ENCODE measurements at regions not wholly inside any gene's neighbourhood (a gene's known extent, or its start where the extent isn't known, plus 50 kb on each side); places are given as distances from the start of the nearest gene placed in this dataset.

DNA sequence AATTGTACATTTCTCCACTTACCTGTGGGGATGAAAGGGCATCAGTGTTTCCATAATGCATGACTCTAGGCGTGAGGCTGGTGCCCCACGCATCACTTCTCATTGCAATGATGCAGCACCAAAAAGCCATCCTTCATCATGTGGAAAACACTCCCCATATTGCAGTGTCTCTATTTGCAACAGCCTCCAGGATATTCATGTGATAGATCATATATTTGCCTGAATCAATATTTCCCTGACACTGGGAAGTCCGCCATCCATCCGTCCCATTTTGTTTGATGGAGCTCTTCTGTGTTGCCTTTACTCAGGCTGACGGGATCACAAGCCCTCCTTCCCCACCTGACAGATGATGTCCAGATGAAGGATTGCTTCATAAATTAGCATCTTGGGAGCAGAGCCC is 74.5 kb upstream of the CAMK1G start:
- 89% methylated on average over 5 of the region's 5 CpGs for WGBS
- Histone ChIP-seq H3K27me3 (ENCODE audit: control insufficient read depth, insufficient read depth) (no peaks in the 10 kb centered on the region), H3K27ac (ENCODE audit: low read length) (no peak overlapping the region), H3K9me3 (ENCODE audit: control insufficient read depth, low read length) (no peaks in the 10 kb centered on the region), H3K4me3 (ENCODE audit: low read length) (no peak overlapping the region), H3K4me1 (ENCODE audit: control insufficient read depth, insufficient read depth, low read length) (no peaks in the 10 kb centered on the region)
- ATAC-seq, result no peak
- no peak for DNase-seq
- intact Hi-C loops (cut with DNase I), result no loop called here

- 56% methylated on average over 4 of the region's 4 CpGs for WGBS
- ATAC-seq (no peak), DNase-seq (no peak)
- no peaks in the 10 kb centered on the region for H3K9me3 ChIP-seq (ENCODE audit: control insufficient read depth, low read length)
- no peak overlapping the region for H3K27ac ChIP-seq (ENCODE audit: low read length)
- intact Hi-C loops (cut with DNase I), result no loop called here
- H3K27me3 ChIP-seq (ENCODE audit: control insufficient read depth, insufficient read depth), result no peaks in the 10 kb centered on the region
- H3K4me3 ChIP-seq (ENCODE audit: low read length), result no peak overlapping the region
- H3K4me1 ChIP-seq (ENCODE audit: control insufficient read depth, insufficient read depth, low read length), result no peaks in the 10 kb centered on the region
Measured at GRCh38 chr1:209510063-209510462, 73.5 kb upstream of the CAMK1G start.

- WGBS, result 49% methylated on average over 3 of the region's 3 CpGs
- no peak for DNase-seq
- intact Hi-C loops (cut with DNase I), result no loop called here
- no peaks in the 10 kb centered on the region for H3K4me1 ChIP-seq (ENCODE audit: control insufficient read depth, insufficient read depth, low read length)
- H3K9me3 ChIP-seq (ENCODE audit: control insufficient read depth, low read length), result no peaks in the 10 kb centered on the region
- H3K27me3 ChIP-seq (ENCODE audit: control insufficient read depth, insufficient read depth), result no peaks in the 10 kb centered on the region
- no peak for ATAC-seq
- H3K27ac ChIP-seq (ENCODE audit: low read length), result no peak overlapping the region
- no peak overlapping the region for H3K4me3 ChIP-seq (ENCODE audit: low read length)
Measured at GRCh38 chr1:209511169-209511568, 72.3 kb upstream of the CAMK1G start.

DNA sequence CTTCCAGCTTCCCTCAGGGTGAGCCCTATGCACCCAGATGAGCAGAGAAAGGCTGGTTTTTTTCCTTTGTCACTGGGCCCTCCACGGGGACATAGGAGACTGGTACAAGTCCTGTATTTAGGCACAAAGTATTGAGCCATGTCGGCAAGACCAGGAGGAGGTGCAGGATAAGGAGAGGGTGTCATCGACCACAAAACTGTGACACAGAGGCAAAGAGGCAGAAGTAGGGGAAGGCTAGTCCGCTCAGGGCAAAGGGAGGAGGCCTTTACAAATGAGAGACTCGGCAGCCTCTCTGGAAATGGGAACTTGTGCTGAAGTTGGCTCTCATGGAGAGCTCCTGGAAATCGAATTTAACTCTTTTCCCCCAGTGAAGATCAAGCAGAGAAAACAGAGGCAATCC is 70.7 kb upstream of the CAMK1G start:
- 60% methylated on average over 6 of the region's 6 CpGs for WGBS
- no peaks in the 10 kb centered on the region for H3K9me3 ChIP-seq (ENCODE audit: control insufficient read depth, low read length)
- no peaks in the 10 kb centered on the region for H3K27me3 ChIP-seq (ENCODE audit: control insufficient read depth, insufficient read depth)
- no peak overlapping the region for H3K27ac ChIP-seq (ENCODE audit: low read length)
- H3K4me1 ChIP-seq (ENCODE audit: control insufficient read depth, insufficient read depth, low read length), result no peaks in the 10 kb centered on the region
- no peak for DNase-seq
- intact Hi-C loops (cut with DNase I), result no loop called here
- ATAC-seq, result no peak
- no peak overlapping the region for H3K4me3 ChIP-seq (ENCODE audit: low read length)

- H3K27me3 ChIP-seq (ENCODE audit: control insufficient read depth, insufficient read depth), result no peaks in the 10 kb centered on the region
- no peak overlapping the region for H3K4me3 ChIP-seq (ENCODE audit: low read length)
- ATAC-seq, result no peak
- no peaks in the 10 kb centered on the region for H3K9me3 ChIP-seq (ENCODE audit: control insufficient read depth, low read length)
- WGBS, result 48% methylated on average over 5 of the region's 5 CpGs
- no peak for DNase-seq
- H3K4me1 ChIP-seq (ENCODE audit: control insufficient read depth, insufficient read depth, low read length), result no peaks in the 10 kb centered on the region
- no peak overlapping the region for H3K27ac ChIP-seq (ENCODE audit: low read length)
- intact Hi-C loops (cut with DNase I), result no loop called here
Measured at GRCh38 chr1:209513226-209513625, 70.3 kb upstream of the CAMK1G start.

- Histone ChIP-seq H3K27ac (ENCODE audit: low read length) (no peak overlapping the region), H3K4me1 (ENCODE audit: control insufficient read depth, insufficient read depth, low read length) (no peaks in the 10 kb centered on the region), H3K4me3 (ENCODE audit: low read length) (no peak overlapping the region), H3K27me3 (ENCODE audit: control insufficient read depth, insufficient read depth) (no peaks in the 10 kb centered on the region), H3K9me3 (ENCODE audit: control insufficient read depth, low read length) (no peaks in the 10 kb centered on the region)
- DNase-seq (no peak), ATAC-seq (no peak)
- intact Hi-C loops (cut with DNase I), result no loop called here
- 67% methylated on average over 10 of the region's 10 CpGs for WGBS
Measured at GRCh38 chr1:209516771-209517680, 66.5 kb upstream of the CAMK1G start.

DNA sequence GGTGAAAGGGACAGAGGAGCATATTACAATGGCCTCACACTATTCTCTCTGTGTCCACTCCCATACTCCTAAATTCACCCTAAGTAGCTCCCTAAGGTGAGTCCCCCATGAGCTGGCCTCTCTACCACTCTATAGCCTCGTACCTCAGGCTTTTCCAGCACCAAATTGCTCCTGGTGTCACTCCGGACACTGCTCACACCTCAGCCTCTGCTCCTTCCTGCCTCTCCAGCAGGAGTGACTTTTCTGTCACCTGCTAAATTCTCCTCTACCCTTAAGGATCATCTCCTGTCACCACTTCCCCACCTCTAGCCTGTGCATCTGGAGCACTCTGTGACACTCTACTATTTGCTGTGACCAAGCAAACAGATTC is 65.8 kb upstream of the CAMK1G start:
- DNase-seq (no peak), ATAC-seq (no peak)
- WGBS, result 70% methylated on average over 2 of the region's 2 CpGs
- Histone ChIP-seq H3K4me3 (ENCODE audit: low read length) (no peak overlapping the region), H3K27me3 (ENCODE audit: control insufficient read depth, insufficient read depth) (no peaks in the 10 kb centered on the region), H3K9me3 (ENCODE audit: control insufficient read depth, low read length) (no peaks in the 10 kb centered on the region), H3K27ac (ENCODE audit: low read length) (no peak overlapping the region), H3K4me1 (ENCODE audit: control insufficient read depth, insufficient read depth, low read length) (no peaks in the 10 kb centered on the region)
- intact Hi-C loops (cut with DNase I), result no loop called here

DNA sequence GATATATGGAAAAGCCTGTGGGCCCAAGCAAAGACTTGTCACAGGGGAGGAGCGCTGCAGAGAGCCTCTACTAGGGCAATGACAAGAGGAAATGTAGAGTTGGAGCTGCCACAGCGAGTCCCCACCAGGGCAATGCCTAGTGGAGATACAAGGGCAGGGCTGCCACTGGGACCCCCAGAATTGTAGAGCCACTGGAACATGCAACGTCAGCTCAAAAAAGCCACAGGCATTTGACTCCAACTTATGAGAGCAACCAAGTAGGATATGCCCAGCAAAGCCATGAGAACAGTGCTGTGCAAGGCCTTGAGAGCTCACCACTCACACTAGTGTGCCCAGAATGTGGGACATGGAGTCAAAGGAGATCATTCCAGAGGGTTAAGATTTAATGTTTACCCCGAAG is 63.7 kb upstream of the CAMK1G start:
- H3K27ac ChIP-seq (ENCODE audit: low read length), result no peak overlapping the region
- DNase-seq (no peak), ATAC-seq (no peak)
- 87% methylated on average over 4 of the region's 4 CpGs for WGBS
- no peaks in the 10 kb centered on the region for H3K9me3 ChIP-seq (ENCODE audit: control insufficient read depth, low read length)
- intact Hi-C loops (cut with DNase I), result no loop called here
- no peaks in the 10 kb centered on the region for H3K4me1 ChIP-seq (ENCODE audit: control insufficient read depth, insufficient read depth, low read length)
- no peak overlapping the region for H3K4me3 ChIP-seq (ENCODE audit: low read length)
- no peaks in the 10 kb centered on the region for H3K27me3 ChIP-seq (ENCODE audit: control insufficient read depth, insufficient read depth)

GRCh38 chr1:209522826-209523225 is 60.7 kb upstream of the CAMK1G start:
- no peak for ATAC-seq
- intact Hi-C loops (cut with DNase I), result no loop called here

DNA sequence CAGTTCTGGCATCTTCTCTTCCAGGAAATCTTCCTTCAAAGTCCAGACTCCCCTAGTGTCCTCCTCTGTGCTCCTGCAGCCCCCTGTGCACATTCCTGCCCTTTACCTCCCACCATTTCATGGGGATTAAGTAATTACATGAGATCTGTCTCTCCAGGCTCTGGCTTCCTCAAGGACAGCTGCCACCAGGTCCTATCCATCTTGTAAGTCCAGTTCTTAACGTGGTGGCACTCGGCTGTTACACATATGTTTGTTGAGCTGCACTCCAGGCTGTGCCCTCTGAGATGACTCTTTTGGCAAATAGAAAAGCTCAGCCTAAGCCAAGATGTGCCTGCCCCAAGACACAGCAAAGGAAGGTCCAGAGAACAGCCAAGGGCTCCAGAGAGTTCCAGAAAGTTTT is 57.4 kb upstream of the CAMK1G start:
- 63% methylated on average over 2 of the region's 2 CpGs for WGBS

More at GRCh38 chr1:209522826-209523225, 60.7 kb upstream of the CAMK1G start:
- H3K4me3 ChIP-seq (ENCODE audit: low read length), result no peak overlapping the region
- 60% methylated on average over 3 of the region's 3 CpGs for WGBS
- no peaks in the 10 kb centered on the region for H3K9me3 ChIP-seq (ENCODE audit: control insufficient read depth, low read length)
- no peaks in the 10 kb centered on the region for H3K4me1 ChIP-seq (ENCODE audit: control insufficient read depth, insufficient read depth, low read length)
- no peaks in the 10 kb centered on the region for H3K27me3 ChIP-seq (ENCODE audit: control insufficient read depth, insufficient read depth)
- DNase-seq, result no peak
- no peak overlapping the region for H3K27ac ChIP-seq (ENCODE audit: low read length)

DNA sequence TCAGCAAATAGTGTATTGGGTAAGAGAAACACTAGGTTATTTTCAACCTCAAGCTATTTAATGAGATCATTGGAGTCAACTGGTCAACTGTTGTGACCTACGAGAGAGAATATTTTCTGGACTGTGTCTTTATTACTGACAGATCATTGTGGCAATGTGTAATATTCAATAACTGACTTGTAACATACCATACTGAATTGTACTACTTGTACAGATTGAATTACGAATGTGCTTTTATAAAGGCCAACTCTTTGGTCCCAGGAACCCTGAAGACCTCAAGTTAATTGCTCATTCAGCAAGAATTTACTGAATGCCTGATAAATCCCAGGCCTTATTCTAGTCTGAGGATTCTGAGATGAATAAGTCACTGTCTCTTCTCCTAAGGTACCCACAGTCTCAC is 56.1 kb upstream of the CAMK1G start:
- H3K4me1 ChIP-seq (ENCODE audit: control insufficient read depth, insufficient read depth, low read length), result no peaks in the 10 kb centered on the region
- no peak overlapping the region for H3K27ac ChIP-seq (ENCODE audit: low read length)
- H3K27me3 ChIP-seq (ENCODE audit: control insufficient read depth, insufficient read depth), result no peaks in the 10 kb centered on the region
- ATAC-seq (no peak), DNase-seq (no peak)
- no peaks in the 10 kb centered on the region for H3K9me3 ChIP-seq (ENCODE audit: control insufficient read depth, low read length)
- intact Hi-C loops (cut with DNase I), result no loop called here
- H3K4me3 ChIP-seq (ENCODE audit: low read length), result no peak overlapping the region
- WGBS, result 67% methylated on average over 2 of the region's 2 CpGs

More for the DNA sequence above, 57.4 kb upstream of the CAMK1G start:
- no peak overlapping the region for H3K4me3 ChIP-seq (ENCODE audit: low read length)
- no peak for DNase-seq
- intact Hi-C loops (cut with DNase I), result no loop called here
- H3K4me1 ChIP-seq (ENCODE audit: control insufficient read depth, insufficient read depth, low read length), result no peaks in the 10 kb centered on the region
- H3K27me3 ChIP-seq (ENCODE audit: control insufficient read depth, insufficient read depth), result no peaks in the 10 kb centered on the region
- H3K9me3 ChIP-seq (ENCODE audit: control insufficient read depth, low read length), result no peaks in the 10 kb centered on the region
- no peak overlapping the region for H3K27ac ChIP-seq (ENCODE audit: low read length)
- no peak for ATAC-seq
